ENCODE measurements at regions not wholly inside any gene's neighbourhood (a gene's known extent, or its start where the extent isn't known, plus 50 kb on each side); places are given as distances from the start of the nearest gene placed in this dataset.

GRCh38 chr5:66503203-66503789, 92.9 kb upstream of the MAST4 start (continued):
- TF ChIP-seq CTCF (IDR thresholded peaks at IDR 0.05; ENCODE audit: control extremely low read depth in 1 of 3, insufficient read depth in 1 of 3, low read depth in 1 of 3, low read length in 3 of 3) (no peak), SIRT6 (IDR thresholded peaks at IDR 0.05; ENCODE audit: low read length) (no peak), RXRA (IDR thresholded peaks at IDR 0.05; ENCODE audit: insufficient read depth, low read depth, low read length) (no peak)
